ENCODE measurements at regions not wholly inside any gene's neighbourhood (a gene's known extent, or its start where the extent isn't known, plus 50 kb on each side); places are given as distances from the start of the nearest gene placed in this dataset.

DNA sequence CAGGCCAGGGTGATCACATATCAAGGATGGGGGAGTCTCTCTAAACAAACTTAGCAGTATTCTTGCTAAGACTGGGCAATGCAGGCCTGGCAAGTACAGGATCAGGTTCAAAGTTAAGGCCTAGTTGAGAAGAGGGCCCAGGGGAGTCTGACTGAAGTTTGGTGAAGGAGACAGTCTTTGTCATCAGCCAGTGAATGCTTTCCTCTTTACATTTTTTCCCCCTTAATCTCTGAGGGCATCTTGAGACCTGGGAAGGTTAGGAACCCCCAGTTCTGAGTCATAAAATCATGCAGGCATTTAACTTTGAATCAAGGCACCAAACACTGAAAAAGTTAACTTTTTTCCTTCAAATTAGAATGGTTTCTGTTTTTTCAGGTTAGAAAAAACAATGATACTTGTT is 311.5 kb downstream of the REEP3 start:
- Histone ChIP-seq H3K4me1 (ENCODE audit: control insufficient read depth in 2 of 2, insufficient read depth in 2 of 2, low read length in 2 of 2) (no peaks in the 10 kb centered on the region), H4K20me1 (ENCODE audit: control insufficient read depth, insufficient read depth, low read length, poor library complexity, severe bottlenecking) (no peaks in the 10 kb centered on the region), H3K36me3 (replicated peaks in 1 of 2; ENCODE audit: control extremely low read depth in 1 of 2, control insufficient read depth in 1 of 2, extremely low read depth in 1 of 2, insufficient read depth in 2 of 2, low read length in 1 of 2) (no peaks in the 10 kb centered on the region), H3K4me2 (replicated peaks; ENCODE audit: low read depth, low read length, poor library complexity, severe bottlenecking) (no peak overlapping the region), H3K27me3 (replicated peaks in 1 of 4; ENCODE audit: control extremely low read depth in 1 of 4, control insufficient read depth in 3 of 4, insufficient read depth in 4 of 4, low read length in 3 of 4) (peaks cover 0 to 6% (median 2%) of the 10 kb centered on the region in 4 experiments), H2AFZ (ENCODE audit: insufficient read depth, low read depth, low read length, poor library complexity, severe bottlenecking) (no peak overlapping the region), H3K27ac (ENCODE audit: low read length in 2 of 2) (no peak overlapping the region), H3K9me3 (ENCODE audit: control extremely low read depth in 1 of 3, control insufficient read depth in 2 of 3, insufficient read depth in 1 of 3, low read length in 2 of 3) (no peaks in the 10 kb centered on the region), H3K9ac (ENCODE audit: low read length) (no peak overlapping the region), H3K4me3 (ENCODE audit: control extremely low read depth in 1 of 5, extremely low read depth in 1 of 5, insufficient read depth in 1 of 5, low read depth in 2 of 5, low read length in 4 of 5) (no peak overlapping the region), H3K79me2 (ENCODE audit: control insufficient read depth, insufficient read depth, low read length) (no peaks in the 10 kb centered on the region)
- no peaks in the 10 kb centered on the region for H3K9me3 Mint-ChIP-seq (ENCODE audit: insufficient read depth)
- peaks cover 12% of the 10 kb centered on the region for H3K27me3 Mint-ChIP-seq
- CTCF ChIA-PET: no interaction called here
- POLR2A ChIA-PET: no interaction called here
- no peaks in the 10 kb centered on the region for H3K4me1 Mint-ChIP-seq
- no peak overlapping the region for H3K27ac Mint-ChIP-seq
- intact Hi-C loops (cut with micrococcal nuclease): no loop called here
- ATAC-seq (ENCODE audit: low read depth) (no peak), DNase-seq (no peak)
- H3K4me3 Mint-ChIP-seq: no peak overlapping the region
- TF ChIP-seq, protein P1, sequence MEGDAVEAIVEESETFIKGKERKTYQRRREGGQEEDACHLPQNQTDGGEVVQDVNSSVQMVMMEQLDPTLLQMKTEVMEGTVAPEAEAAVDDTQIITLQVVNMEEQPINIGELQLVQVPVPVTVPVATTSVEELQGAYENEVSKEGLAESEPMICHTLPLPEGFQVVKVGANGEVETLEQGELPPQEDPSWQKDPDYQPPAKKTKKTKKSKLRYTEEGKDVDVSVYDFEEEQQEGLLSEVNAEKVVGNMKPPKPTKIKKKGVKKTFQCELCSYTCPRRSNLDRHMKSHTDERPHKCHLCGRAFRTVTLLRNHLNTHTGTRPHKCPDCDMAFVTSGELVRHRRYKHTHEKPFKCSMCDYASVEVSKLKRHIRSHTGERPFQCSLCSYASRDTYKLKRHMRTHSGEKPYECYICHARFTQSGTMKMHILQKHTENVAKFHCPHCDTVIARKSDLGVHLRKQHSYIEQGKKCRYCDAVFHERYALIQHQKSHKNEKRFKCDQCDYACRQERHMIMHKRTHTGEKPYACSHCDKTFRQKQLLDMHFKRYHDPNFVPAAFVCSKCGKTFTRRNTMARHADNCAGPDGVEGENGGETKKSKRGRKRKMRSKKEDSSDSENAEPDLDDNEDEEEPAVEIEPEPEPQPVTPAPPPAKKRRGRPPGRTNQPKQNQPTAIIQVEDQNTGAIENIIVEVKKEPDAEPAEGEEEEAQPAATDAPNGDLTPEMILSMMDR (IDR thresholded peaks at IDR 0.05): no peak
- no peak for TF ChIP-seq EZH2 (IDR thresholded peaks at IDR 0.05; ENCODE audit: borderline replicate concordance, insufficient read depth, low read depth, low read length, poor library complexity, severe bottlenecking)

DNA sequence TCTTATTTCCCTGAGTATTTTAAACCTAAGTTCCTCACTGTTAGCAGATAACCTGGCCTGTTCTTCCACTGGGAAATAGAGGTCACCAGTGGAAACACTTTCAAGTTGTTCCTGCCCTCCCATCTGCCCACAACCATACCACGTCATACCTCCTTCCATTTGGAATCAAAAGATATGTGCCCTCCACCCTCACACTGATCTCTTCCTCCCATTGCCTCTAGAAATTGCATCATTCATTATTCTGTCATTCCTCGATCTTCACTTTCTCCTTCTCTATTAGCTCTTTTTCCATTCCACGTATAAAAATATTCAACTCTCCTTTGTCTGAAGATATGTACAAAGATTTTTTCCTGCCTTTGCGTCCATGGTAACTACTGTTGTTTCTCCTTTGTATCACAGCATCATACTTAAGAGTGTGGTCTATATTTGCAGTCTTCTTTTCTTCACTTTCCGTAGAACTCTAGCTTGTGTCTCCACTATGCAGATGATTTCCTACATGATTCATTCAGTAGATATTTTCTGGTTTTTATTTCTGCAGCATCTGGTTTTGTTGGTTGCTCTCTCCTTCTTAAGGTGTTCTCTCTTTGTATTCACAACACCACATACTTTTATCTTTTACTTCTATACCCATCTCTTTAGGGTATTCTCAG is 312.3 kb downstream of the REEP3 start:
- no peaks in the 10 kb centered on the region for H3K4me1 ChIP-seq (ENCODE audit: control insufficient read depth in 2 of 2, insufficient read depth in 2 of 2, low read length in 2 of 2)
- TF ChIP-seq, protein P1 (IDR thresholded peaks at IDR 0.05): no peak
- TF ChIP-seq EZH2 (IDR thresholded peaks at IDR 0.05; ENCODE audit: borderline replicate concordance, insufficient read depth, low read depth, low read length, poor library complexity, severe bottlenecking): no peak
- H3K9me3 ChIP-seq (ENCODE audit: control extremely low read depth in 1 of 3, control insufficient read depth in 2 of 3, insufficient read depth in 1 of 3, low read length in 2 of 3): no peaks in the 10 kb centered on the region
- intact Hi-C loops (cut with micrococcal nuclease): no loop called here
- ChIA-PET POLR2A (no interaction called here), CTCF (interaction anchor here (1.2 kb wide), 1 partner anchor 34 kb away, joined by 3 read pairs; no protein-coding TSS in a partner anchor)
- no peak overlapping the region for H3K9ac ChIP-seq (ENCODE audit: low read length)
- no peak overlapping the region for H3K4me3 ChIP-seq (ENCODE audit: control extremely low read depth in 1 of 5, extremely low read depth in 1 of 5, insufficient read depth in 1 of 5, low read depth in 2 of 5, low read length in 4 of 5)
- no peaks in the 10 kb centered on the region for H3K36me3 ChIP-seq (replicated peaks in 1 of 2; ENCODE audit: control extremely low read depth in 1 of 2, control insufficient read depth in 1 of 2, extremely low read depth in 1 of 2, insufficient read depth in 2 of 2, low read length in 1 of 2)
- no peak overlapping the region for H3K27ac ChIP-seq (ENCODE audit: low read length in 2 of 2)
- H4K20me1 ChIP-seq (ENCODE audit: control insufficient read depth, insufficient read depth, low read length, poor library complexity, severe bottlenecking): no peaks in the 10 kb centered on the region
- H3K4me1 Mint-ChIP-seq: no peaks in the 10 kb centered on the region
- no peaks in the 10 kb centered on the region for H3K9me3 Mint-ChIP-seq (ENCODE audit: insufficient read depth)
- H3K27ac Mint-ChIP-seq: no peak overlapping the region
- H2AFZ ChIP-seq (ENCODE audit: insufficient read depth, low read depth, low read length, poor library complexity, severe bottlenecking): no peak overlapping the region
- H3K27me3 ChIP-seq (replicated peaks in 1 of 4; ENCODE audit: control extremely low read depth in 1 of 4, control insufficient read depth in 3 of 4, insufficient read depth in 4 of 4, low read length in 3 of 4): peaks cover 0 to 6% (median 2%) of the 10 kb centered on the region in 4 experiments
- ATAC-seq (ENCODE audit: low read depth) (no peak), DNase-seq (no peak)
- no peak overlapping the region for H3K4me2 ChIP-seq (replicated peaks; ENCODE audit: low read depth, low read length, poor library complexity, severe bottlenecking)
- H3K27me3 Mint-ChIP-seq: peaks cover 12% of the 10 kb centered on the region
- H3K79me2 ChIP-seq (ENCODE audit: control insufficient read depth, insufficient read depth, low read length): no peaks in the 10 kb centered on the region
- 100% methylated on average over 1 of the region's 5 CpGs for WGBS (ENCODE audit: insufficient coverage)
- H3K4me3 Mint-ChIP-seq: no peak overlapping the region

Data from B cell (primary cell).